NCI-H1694 (cell line): ENCODE measurements at regions not wholly inside any gene's neighbourhood (a gene's known extent, or its start where the extent isn't known, plus 50 kb on each side); places are given as distances from the start of the nearest gene placed in this dataset.
"Not testable (repeated sequence)": the region's sequence is repeated elsewhere in the genome, so short reads cannot be mapped to it uniquely, and the experiment has no call there.

Experiments
- DNase-seq: peaks from one replicate; lab custom pipeline; 2025; lab: John Stamatoyannopoulos, UW

GRCh38 chr6:48994811-48995210 is 468.2 kb downstream of the MMUT start:
- no peak for DNase-seq

- no peak for DNase-seq
Observed at GRCh38 chr6:48990739-48991138, 472.3 kb downstream of the MMUT start.

GRCh38 chr6:48986845-48987244 is 476.2 kb downstream of the MMUT start:
- no peak for DNase-seq

- no peak for DNase-seq
Observed at GRCh38 chr6:48986105-48986504, 476.9 kb downstream of the MMUT start.

GRCh38 chr6:48985025-48985424 is 478.0 kb downstream of the MMUT start:
- no peak for DNase-seq

GRCh38 chr6:48983968-48984367 is 479.1 kb downstream of the MMUT start:
- DNase-seq, result not testable (repeated sequence)

- no peak for DNase-seq
Observed at GRCh38 chr6:48983377-48983776, 479.7 kb downstream of the MMUT start.

GRCh38 chr6:48979806-48980205 is 483.2 kb downstream of the MMUT start:
- DNase-seq, result no peak

GRCh38 chr6:48979085-48979484 is 484.0 kb downstream of the MMUT start:
- no peak for DNase-seq

GRCh38 chr6:48978016-48978415 is 485.0 kb downstream of the MMUT start:
- DNase-seq, result no peak

GRCh38 chr6:48977573-48977972 is 485.5 kb downstream of the MMUT start:
- DNase-seq, result no peak

- DNase-seq, result no peak
Observed at GRCh38 chr6:48973491-48973890, 489.6 kb downstream of the MMUT start.

- DNase-seq, result no peak
Observed at GRCh38 chr6:48961781-48962415, 501.2 kb downstream of the MMUT start.

GRCh38 chr6:48959251-48960060 is 503.6 kb downstream of the MMUT start:
- no peak for DNase-seq

GRCh38 chr6:48957781-48958180 is 505.3 kb downstream of the MMUT start:
- no peak for DNase-seq

GRCh38 chr6:48951917-48952316 is 511.1 kb downstream of the MMUT start:
- no peak for DNase-seq

- DNase-seq, result not testable (repeated sequence)
Observed at GRCh38 chr6:48944276-48944675, 518.8 kb downstream of the MMUT start.

- no peak for DNase-seq
Observed at GRCh38 chr6:48933136-48933535, 529.9 kb downstream of the MMUT start.

- no peak for DNase-seq
Observed at GRCh38 chr6:48928937-48929336, 534.1 kb downstream of the MMUT start.

GRCh38 chr6:48922837-48923236 is 540.2 kb downstream of the MMUT start:
- DNase-seq, result no peak

GRCh38 chr6:48919555-48919954 is 543.5 kb downstream of the MMUT start:
- no peak for DNase-seq

- DNase-seq, result no peak
Observed at GRCh38 chr6:48917233-48917632, 545.8 kb downstream of the MMUT start.

GRCh38 chr6:48916607-48917006 is 546.4 kb downstream of the MMUT start:
- no peak for DNase-seq

- no peak for DNase-seq
Observed at GRCh38 chr6:48915591-48915990, 547.5 kb downstream of the MMUT start.
